ENCODE measurements at regions not wholly inside any gene's neighbourhood (a gene's known extent, or its start where the extent isn't known, plus 50 kb on each side); places are given as distances from the start of the nearest gene placed in this dataset.

GRCh38 chr1:50261951-50262350 is 153.2 kb downstream of the ELAVL4 start:
- no peaks in the 10 kb centered on the region for H3K9me3 ChIP-seq (ENCODE audit: control insufficient read depth in 3 of 3, low read length in 3 of 3)
- H3K27me3 ChIP-seq (ENCODE audit: control insufficient read depth in 3 of 3, insufficient read depth in 3 of 3, low read length in 3 of 3), result no peaks in the 10 kb centered on the region
- no peak overlapping the region for H3K9ac ChIP-seq (ENCODE audit: low read depth in 1 of 3, low read length in 3 of 3)
- no peak overlapping the region for H3K27ac ChIP-seq (ENCODE audit: low read depth, low read length)
- no peaks in the 10 kb centered on the region for H3K36me3 ChIP-seq (ENCODE audit: control insufficient read depth in 3 of 3, insufficient read depth in 3 of 3, low read length in 3 of 3)
- H3K4me1 ChIP-seq (ENCODE audit: control insufficient read depth in 3 of 3, insufficient read depth in 3 of 3, low read length in 3 of 3), result no peaks in the 10 kb centered on the region
- H3K4me3 ChIP-seq (ENCODE audit: low read length in 3 of 3), result no peak overlapping the region

- Histone ChIP-seq H3K27ac (ENCODE audit: low read depth, low read length) (no peak overlapping the region), H3K9ac (ENCODE audit: low read depth in 1 of 3, low read length in 3 of 3) (no peak overlapping the region), H3K9me3 (ENCODE audit: control insufficient read depth in 3 of 3, low read length in 3 of 3) (no peaks in the 10 kb centered on the region), H3K27me3 (ENCODE audit: control insufficient read depth in 3 of 3, insufficient read depth in 3 of 3, low read length in 3 of 3) (no peaks in the 10 kb centered on the region), H3K36me3 (ENCODE audit: control insufficient read depth in 3 of 3, insufficient read depth in 3 of 3, low read length in 3 of 3) (no peaks in the 10 kb centered on the region), H3K4me1 (ENCODE audit: control insufficient read depth in 3 of 3, insufficient read depth in 3 of 3, low read length in 3 of 3) (no peaks in the 10 kb centered on the region), H3K4me3 (ENCODE audit: low read length in 3 of 3) (no peak overlapping the region)
Measured at GRCh38 chr1:50257940-50258685, 149.4 kb downstream of the ELAVL4 start.

GRCh38 chr1:50257029-50257428 is 148.3 kb downstream of the ELAVL4 start:
- Histone ChIP-seq H3K27ac (ENCODE audit: low read depth, low read length) (no peak overlapping the region), H3K27me3 (ENCODE audit: control insufficient read depth in 3 of 3, insufficient read depth in 3 of 3, low read length in 3 of 3) (no peaks in the 10 kb centered on the region), H3K36me3 (ENCODE audit: control insufficient read depth in 3 of 3, insufficient read depth in 3 of 3, low read length in 3 of 3) (no peaks in the 10 kb centered on the region), H3K4me3 (ENCODE audit: low read length in 3 of 3) (no peak overlapping the region), H3K4me1 (ENCODE audit: control insufficient read depth in 3 of 3, insufficient read depth in 3 of 3, low read length in 3 of 3) (no peaks in the 10 kb centered on the region), H3K9ac (ENCODE audit: low read depth in 1 of 3, low read length in 3 of 3) (no peak overlapping the region), H3K9me3 (ENCODE audit: control insufficient read depth in 3 of 3, low read length in 3 of 3) (no peaks in the 10 kb centered on the region)

All from skeletal muscle tissue (tissue), 3 donors.